ENCODE measurements at regions not wholly inside any gene's neighbourhood (a gene's known extent, or its start where the extent isn't known, plus 50 kb on each side); places are given as distances from the start of the nearest gene placed in this dataset.

DNA sequence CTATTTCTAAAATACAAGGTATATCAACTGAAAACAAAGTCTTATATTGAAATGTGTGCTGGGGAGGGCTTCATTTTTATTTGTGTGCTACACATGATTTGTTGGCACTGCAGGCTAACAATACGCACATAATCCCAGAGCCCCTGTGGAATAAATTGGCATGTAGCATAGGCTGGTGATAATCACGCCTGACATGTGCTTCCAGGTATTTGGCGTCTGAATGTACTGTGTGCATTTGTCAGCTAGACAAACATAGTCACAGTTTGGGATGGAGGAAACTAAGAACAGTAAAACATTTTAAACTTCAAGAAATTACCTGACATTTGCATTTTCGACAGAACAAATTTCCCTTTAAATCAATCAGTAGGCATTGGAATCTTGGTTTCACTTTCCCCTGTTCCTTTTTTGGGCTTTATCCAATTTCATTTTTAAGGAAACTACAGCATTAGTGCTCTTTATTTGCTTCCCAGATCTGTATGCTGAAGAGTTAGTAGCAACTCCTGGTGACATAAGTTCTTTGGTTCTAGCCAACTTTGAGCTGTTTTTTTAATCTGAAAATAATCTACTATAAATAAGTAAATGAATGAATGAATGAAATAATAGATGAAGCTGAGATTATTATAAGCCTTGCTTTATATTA is 472.3 kb downstream of the PDHA2 start:
- TF ChIP-seq, protein P1, sequence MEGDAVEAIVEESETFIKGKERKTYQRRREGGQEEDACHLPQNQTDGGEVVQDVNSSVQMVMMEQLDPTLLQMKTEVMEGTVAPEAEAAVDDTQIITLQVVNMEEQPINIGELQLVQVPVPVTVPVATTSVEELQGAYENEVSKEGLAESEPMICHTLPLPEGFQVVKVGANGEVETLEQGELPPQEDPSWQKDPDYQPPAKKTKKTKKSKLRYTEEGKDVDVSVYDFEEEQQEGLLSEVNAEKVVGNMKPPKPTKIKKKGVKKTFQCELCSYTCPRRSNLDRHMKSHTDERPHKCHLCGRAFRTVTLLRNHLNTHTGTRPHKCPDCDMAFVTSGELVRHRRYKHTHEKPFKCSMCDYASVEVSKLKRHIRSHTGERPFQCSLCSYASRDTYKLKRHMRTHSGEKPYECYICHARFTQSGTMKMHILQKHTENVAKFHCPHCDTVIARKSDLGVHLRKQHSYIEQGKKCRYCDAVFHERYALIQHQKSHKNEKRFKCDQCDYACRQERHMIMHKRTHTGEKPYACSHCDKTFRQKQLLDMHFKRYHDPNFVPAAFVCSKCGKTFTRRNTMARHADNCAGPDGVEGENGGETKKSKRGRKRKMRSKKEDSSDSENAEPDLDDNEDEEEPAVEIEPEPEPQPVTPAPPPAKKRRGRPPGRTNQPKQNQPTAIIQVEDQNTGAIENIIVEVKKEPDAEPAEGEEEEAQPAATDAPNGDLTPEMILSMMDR (optimal IDR thresholded peaks at IDR 0.05 in 1 of 3, IDR thresholded peaks at IDR 0.05 in 1 of 3, conservative IDR thresholded peaks at IDR 0.05 in 1 of 3; ENCODE audit: extremely low read depth in 1 of 3, insufficient read depth in 2 of 3, low read length in 3 of 3), result no peak
- TF ChIP-seq EZH2 (IDR thresholded peaks at IDR 0.05; ENCODE audit: low read length), result no peak

Data from keratinocyte (primary cell).